CD1c-positive myeloid dendritic cell (primary cell): ENCODE measurements at regions not wholly inside any gene's neighbourhood (a gene's known extent, or its start where the extent isn't known, plus 50 kb on each side); places are given as distances from the start of the nearest gene placed in this dataset.
A peak's percentile ranks its signal among the peaks of the same experiment; 100 is the strongest.
"Not testable (repeated sequence)": the region's sequence is repeated elsewhere in the genome, so short reads cannot be mapped to it uniquely, and the experiment has no call there.

Experiments used
- DNase-seq: peaks from one replicate; pipeline ENCODE4 v3.0.0-alpha.2; 2016; ENCODE audit errors: extremely low spot score

- DNase-seq, result not testable (repeated sequence)
These were observed 178.2 kb upstream of the ZNG1F start for GRCh38 chr9:41367301-41367700.

- not testable (repeated sequence) for DNase-seq
These were observed 172.7 kb upstream of the ZNG1F start for GRCh38 chr9:41361790-41362189.

GRCh38 chr9:41359116-41359515 is 170.0 kb upstream of the ZNG1F start:
- DNase-seq, result peak; percentile 1

- DNase-seq, result peak; percentile 58
These were observed 169.6 kb upstream of the ZNG1F start for GRCh38 chr9:41358682-41359081.

- not testable (repeated sequence) for DNase-seq
These were observed 168.8 kb upstream of the ZNG1F start for GRCh38 chr9:41357918-41358404.

GRCh38 chr9:41357350-41357748 is 168.2 kb upstream of the ZNG1F start:
- DNase-seq, result not testable (repeated sequence)

GRCh38 chr9:41356588-41357349 is 167.7 kb upstream of the ZNG1F start:
- peak; percentile 67 for DNase-seq

- not testable (repeated sequence) for DNase-seq
These were observed 166.8 kb upstream of the ZNG1F start for GRCh38 chr9:41355712-41356450.

- not testable (repeated sequence) for DNase-seq
These were observed 165.9 kb upstream of the ZNG1F start for GRCh38 chr9:41354978-41355377.

- not testable (repeated sequence) for DNase-seq
These were observed 165.2 kb upstream of the ZNG1F start for GRCh38 chr9:41354060-41354934.

- not testable (repeated sequence) for DNase-seq
These were observed 163.9 kb upstream of the ZNG1F start for GRCh38 chr9:41353026-41353425.

GRCh38 chr9:41352390-41352789 is 163.3 kb upstream of the ZNG1F start:
- DNase-seq, result not testable (repeated sequence)

- DNase-seq, result peak; percentile 80
These were observed 158.8 kb upstream of the ZNG1F start for GRCh38 chr9:41347893-41348292.

- not testable (repeated sequence) for DNase-seq
These were observed 143.4 kb upstream of the ZNG1F start for GRCh38 chr9:41332562-41332961.

- DNase-seq, result not testable (repeated sequence)
These were observed 132.2 kb upstream of the ZNG1F start for GRCh38 chr9:41321277-41321676.

- not testable (repeated sequence) for DNase-seq
These were observed 119.8 kb upstream of the ZNG1F start for GRCh38 chr9:41308953-41309352.

- DNase-seq, result not testable (repeated sequence)
These were observed 96.6 kb upstream of the ZNG1F start for GRCh38 chr9:41285744-41286143.

- not testable (repeated sequence) for DNase-seq
These were observed 91.5 kb upstream of the ZNG1F start for GRCh38 chr9:41280299-41281238.

GRCh38 chr9:41279437-41279836 is 90.3 kb upstream of the ZNG1F start:
- DNase-seq, result not testable (repeated sequence)

GRCh38 chr9:41279033-41279432 is 89.9 kb upstream of the ZNG1F start:
- DNase-seq, result not testable (repeated sequence)
